IPS-15b (cell line): ENCODE measurements at regions not wholly inside any gene's neighbourhood (a gene's known extent, or its start where the extent isn't known, plus 50 kb on each side); places are given as distances from the start of the nearest gene placed in this dataset.
"Not testable (repeated sequence)": the region's sequence is repeated elsewhere in the genome, so short reads cannot be mapped to it uniquely, and the experiment has no call there.

ENCODE experiments used
- H3K27me3 ChIP-seq: one replicate; pipeline ENCODE4 v1.6.1; 2013; ENCODE audit warnings: low read length; ENCODE audit not compliant: control insufficient read depth, insufficient read depth
- H3K36me3 ChIP-seq: one replicate; pipeline ENCODE4 v1.6.1; 2013; ENCODE audit warnings: low read length; ENCODE audit not compliant: control insufficient read depth, insufficient read depth
- H3K4me1 ChIP-seq: one replicate; pipeline ENCODE4 v1.6.1; 2013; ENCODE audit warnings: mild to moderate bottlenecking, low read length; ENCODE audit not compliant: control insufficient read depth, insufficient read depth
- H3K4me3 ChIP-seq: one replicate; pipeline ENCODE4 v1.5.1; 2013; ENCODE audit warnings: low read depth, low read length
- H3K9ac ChIP-seq: one replicate; pipeline ENCODE4 v1.6.1; 2013; ENCODE audit warnings: low read depth, mild to moderate bottlenecking, low read length
- H3K9me3 ChIP-seq: one replicate; pipeline ENCODE4 v1.6.1; 2013; ENCODE audit warnings: mild to moderate bottlenecking, low read length; ENCODE audit not compliant: control insufficient read depth, insufficient read depth

DNA sequence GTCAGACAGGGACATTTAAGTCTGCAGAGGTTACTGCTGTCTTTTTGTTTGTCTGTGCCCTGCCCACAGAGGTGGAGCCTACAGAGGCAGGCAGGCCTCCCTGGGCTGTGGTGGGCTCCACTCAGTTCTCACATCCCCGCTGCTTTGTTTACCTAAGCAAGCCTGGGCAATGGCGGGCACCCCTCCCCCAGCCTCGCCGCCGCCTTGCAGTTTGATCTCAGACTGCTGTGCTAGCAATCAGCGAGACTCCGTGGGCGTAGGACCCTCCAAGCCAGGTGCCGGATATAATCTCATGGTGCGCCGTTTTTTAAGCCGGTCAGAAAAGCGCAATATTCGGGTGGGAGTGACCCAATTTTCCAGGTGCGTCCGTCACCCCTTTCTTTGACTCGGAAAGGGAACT lies 264.3 kb upstream of the KYNU start:
- not testable (repeated sequence) for H3K4me3 ChIP-seq, H3K27me3 ChIP-seq, H3K9me3 ChIP-seq, H3K36me3 ChIP-seq, H3K9ac ChIP-seq, H3K4me1 ChIP-seq

DNA sequence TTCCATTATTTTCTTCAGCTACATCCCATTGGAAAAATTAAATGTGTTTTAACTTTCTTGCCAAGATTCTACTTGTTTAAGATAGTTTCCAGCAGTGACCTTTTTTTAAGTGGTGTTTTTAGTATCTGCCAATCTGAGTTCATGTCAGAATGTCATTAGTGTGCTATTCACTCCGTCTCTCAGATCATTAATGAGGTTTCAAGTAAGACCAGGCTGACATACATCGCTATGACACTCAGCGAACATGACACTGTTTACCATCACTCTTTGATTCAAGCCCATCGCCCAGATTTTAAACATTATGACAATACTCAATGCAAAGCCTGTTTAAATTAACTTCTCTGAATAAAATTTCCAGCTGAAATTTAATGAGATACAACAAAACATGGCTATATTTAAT lies 272.0 kb upstream of the KYNU start:
- Histone ChIP-seq H3K36me3 (no peaks in the 10 kb centered on the region), H3K9me3 (no peaks in the 10 kb centered on the region), H3K4me1 (no peaks in the 10 kb centered on the region), H3K27me3 (no peaks in the 10 kb centered on the region), H3K9ac (no peak overlapping the region), H3K4me3 (no peak overlapping the region)

- Histone ChIP-seq H3K4me1 (no peaks in the 10 kb centered on the region), H3K9ac (no peak overlapping the region), H3K4me3 (no peak overlapping the region), H3K9me3 (no peaks in the 10 kb centered on the region), H3K27me3 (no peaks in the 10 kb centered on the region), H3K36me3 (no peaks in the 10 kb centered on the region)
These were observed 273.7 kb upstream of the KYNU start for GRCh38 chr2:142603759-142604158.

DNA sequence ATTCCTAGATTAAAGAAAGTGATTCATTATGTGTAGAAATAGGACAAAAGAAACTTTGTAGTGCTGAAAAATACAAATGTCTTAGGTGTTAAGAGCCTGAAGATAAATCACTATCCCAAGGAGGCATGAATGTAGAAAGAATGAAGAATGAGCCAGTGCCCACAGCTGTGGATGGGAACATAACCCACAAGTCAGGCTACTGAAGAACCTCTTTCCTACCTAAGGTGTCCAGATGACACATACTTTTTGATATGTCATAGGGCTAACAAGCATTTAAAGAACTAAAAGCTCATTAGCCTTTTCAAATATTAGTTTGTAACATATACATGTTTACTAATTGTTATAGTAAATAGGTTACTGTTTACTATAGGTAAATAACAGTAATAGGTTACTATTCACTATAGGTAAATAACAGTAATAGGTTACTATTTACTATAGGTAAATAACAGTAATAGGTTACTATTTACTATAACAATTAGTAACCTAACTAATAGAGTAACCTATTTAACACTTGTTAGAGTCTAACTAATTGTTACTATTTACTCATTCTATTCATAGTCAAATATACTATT lies 275.0 kb upstream of the KYNU start:
- H3K27me3 ChIP-seq: no peaks in the 10 kb centered on the region
- no peaks in the 10 kb centered on the region for H3K4me1 ChIP-seq
- no peak overlapping the region for H3K9ac ChIP-seq
- H3K4me3 ChIP-seq: no peak overlapping the region
- H3K36me3 ChIP-seq: no peaks in the 10 kb centered on the region
- no peaks in the 10 kb centered on the region for H3K9me3 ChIP-seq

DNA sequence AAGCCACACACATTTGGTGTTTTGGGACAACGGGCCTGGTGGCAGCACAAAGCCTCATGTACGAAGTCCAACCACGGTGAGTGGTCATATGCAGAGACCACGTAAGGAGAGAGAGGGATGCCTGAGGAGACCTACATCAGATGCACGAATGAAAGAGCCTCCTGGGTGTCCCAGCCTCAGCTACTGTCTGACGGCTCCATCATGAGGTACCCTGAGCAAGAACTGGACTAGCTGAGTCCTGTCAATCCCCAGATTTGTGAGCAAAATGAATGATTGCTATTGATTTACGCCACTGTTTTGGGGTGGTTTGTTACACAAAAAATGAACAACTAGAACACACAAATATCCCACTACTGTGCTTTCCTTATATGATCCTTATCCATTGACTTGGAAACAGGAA lies 275.7 kb upstream of the KYNU start:
- Histone ChIP-seq H3K4me1 (no peaks in the 10 kb centered on the region), H3K9me3 (no peaks in the 10 kb centered on the region), H3K4me3 (no peak overlapping the region), H3K36me3 (no peaks in the 10 kb centered on the region), H3K9ac (no peak overlapping the region), H3K27me3 (no peaks in the 10 kb centered on the region)

GRCh38 chr2:142599504-142599903 lies 278.0 kb upstream of the KYNU start:
- Histone ChIP-seq H3K9ac (no peak overlapping the region), H3K4me3 (no peak overlapping the region), H3K27me3 (no peaks in the 10 kb centered on the region), H3K4me1 (no peaks in the 10 kb centered on the region), H3K36me3 (no peaks in the 10 kb centered on the region), H3K9me3 (no peaks in the 10 kb centered on the region)

DNA sequence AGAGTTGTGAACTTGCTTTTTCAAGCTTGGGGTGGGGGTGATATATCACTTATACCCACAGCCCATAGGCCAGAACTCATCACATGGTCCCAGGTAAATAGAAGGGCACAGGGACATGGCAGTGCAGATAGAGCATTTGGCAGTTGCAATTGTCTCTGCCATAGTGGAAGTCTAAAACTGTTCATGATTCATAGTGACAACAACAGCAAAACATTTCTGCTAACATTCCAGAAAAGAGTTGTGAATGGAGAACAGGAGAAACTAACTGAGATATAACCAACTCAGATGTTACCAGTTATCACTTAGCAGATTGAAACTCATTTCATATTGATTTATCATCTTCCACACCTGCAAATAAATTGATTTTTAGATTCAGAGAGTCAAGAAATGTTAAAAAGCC lies 278.6 kb upstream of the KYNU start:
- Histone ChIP-seq H3K4me1 (no peaks in the 10 kb centered on the region), H3K4me3 (no peak overlapping the region), H3K36me3 (no peaks in the 10 kb centered on the region), H3K27me3 (no peaks in the 10 kb centered on the region), H3K9ac (no peak overlapping the region), H3K9me3 (no peaks in the 10 kb centered on the region)

DNA sequence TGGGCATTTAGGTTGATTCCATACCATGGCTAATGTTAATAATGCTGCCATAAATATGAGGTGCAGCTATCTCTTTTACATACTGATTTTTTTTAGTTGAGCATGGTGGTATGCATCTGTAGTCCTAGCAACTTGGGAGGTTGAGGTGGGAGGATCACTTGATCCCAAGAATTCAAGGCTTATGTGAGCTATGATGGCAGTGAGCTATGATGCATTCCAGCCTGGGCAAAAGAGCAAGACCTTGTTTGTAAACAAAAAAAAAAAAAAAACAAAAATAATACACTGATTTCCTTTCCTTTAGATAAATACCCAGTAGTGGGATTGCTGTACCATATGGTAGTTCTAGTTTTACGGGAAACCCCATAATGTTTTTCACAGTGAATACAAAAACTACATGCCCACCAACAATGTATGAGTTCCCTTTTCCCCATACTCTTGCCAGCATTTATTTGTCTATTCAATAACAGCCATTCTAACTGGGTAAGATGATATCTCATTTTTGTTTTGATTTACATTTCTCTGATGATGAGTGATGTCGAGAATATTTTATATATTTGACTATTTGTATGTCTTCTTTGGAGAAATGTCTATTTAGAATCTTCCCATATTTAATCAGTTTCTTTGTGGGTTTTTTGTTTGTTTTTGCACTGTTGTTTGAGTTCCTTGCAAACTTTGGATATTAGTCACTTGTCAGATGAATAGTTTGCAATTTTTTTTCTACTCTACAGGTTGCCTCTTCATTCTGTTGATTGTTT lies 281.0 kb upstream of the KYNU start:
- Histone ChIP-seq H3K27me3 (no peaks in the 10 kb centered on the region), H3K4me1 (no peaks in the 10 kb centered on the region), H3K4me3 (no peak overlapping the region), H3K9me3 (no peaks in the 10 kb centered on the region), H3K36me3 (no peaks in the 10 kb centered on the region), H3K9ac (no peak overlapping the region)

GRCh38 chr2:142594935-142595334 lies 282.5 kb upstream of the KYNU start:
- H3K9me3 ChIP-seq: no peaks in the 10 kb centered on the region
- H3K4me3 ChIP-seq: no peak overlapping the region
- no peaks in the 10 kb centered on the region for H3K4me1 ChIP-seq
- no peak overlapping the region for H3K9ac ChIP-seq
- no peaks in the 10 kb centered on the region for H3K27me3 ChIP-seq
- no peaks in the 10 kb centered on the region for H3K36me3 ChIP-seq

- H3K4me1 ChIP-seq: no peaks in the 10 kb centered on the region
- no peak overlapping the region for H3K4me3 ChIP-seq
- H3K27me3 ChIP-seq: no peaks in the 10 kb centered on the region
- H3K36me3 ChIP-seq: no peaks in the 10 kb centered on the region
- H3K9me3 ChIP-seq: no peaks in the 10 kb centered on the region
- no peak overlapping the region for H3K9ac ChIP-seq
These were observed 285.3 kb upstream of the KYNU start for GRCh38 chr2:142592171-142592570.

- H3K27me3 ChIP-seq: no peaks in the 10 kb centered on the region
- H3K9ac ChIP-seq: no peak overlapping the region
- H3K36me3 ChIP-seq: no peaks in the 10 kb centered on the region
- H3K4me1 ChIP-seq: no peaks in the 10 kb centered on the region
- H3K4me3 ChIP-seq: no peak overlapping the region
- H3K9me3 ChIP-seq: no peaks in the 10 kb centered on the region
These were observed 286.0 kb upstream of the KYNU start for GRCh38 chr2:142591420-142591819.

DNA sequence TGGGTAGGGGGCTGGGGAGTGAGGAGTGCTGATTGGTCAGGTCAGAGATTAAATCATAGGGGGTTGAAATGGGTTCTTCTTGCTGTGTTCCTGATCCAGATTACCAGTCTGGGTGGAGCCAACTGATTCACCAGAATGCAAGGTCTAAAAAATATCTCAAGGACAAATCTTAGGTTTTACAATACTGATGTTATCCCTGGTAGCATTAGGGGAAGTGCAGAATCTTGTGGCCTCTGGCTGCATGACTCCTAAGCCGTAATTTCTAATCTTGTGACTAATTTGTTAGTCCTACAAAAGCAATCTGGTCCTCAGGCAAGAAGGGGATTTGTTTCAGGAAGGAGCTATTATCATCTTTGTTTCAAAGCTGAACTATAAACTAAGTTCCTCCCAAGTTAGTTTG lies 289.2 kb upstream of the KYNU start:
- no peaks in the 10 kb centered on the region for H3K27me3 ChIP-seq
- H3K9me3 ChIP-seq: no peaks in the 10 kb centered on the region
- H3K4me1 ChIP-seq: no peaks in the 10 kb centered on the region
- no peak overlapping the region for H3K9ac ChIP-seq
- no peak overlapping the region for H3K4me3 ChIP-seq
- H3K36me3 ChIP-seq: no peaks in the 10 kb centered on the region
